Fibroblast of skin of right biceps (primary cell): ENCODE measurements at regions not wholly inside any gene's neighbourhood (a gene's known extent, or its start where the extent isn't known, plus 50 kb on each side); places are given as distances from the start of the nearest gene placed in this dataset.

ENCODE experiments used
- DNase-seq: peaks from one replicate; pipeline ENCODE4 v3.0.0-alpha.2; 2013

DNA sequence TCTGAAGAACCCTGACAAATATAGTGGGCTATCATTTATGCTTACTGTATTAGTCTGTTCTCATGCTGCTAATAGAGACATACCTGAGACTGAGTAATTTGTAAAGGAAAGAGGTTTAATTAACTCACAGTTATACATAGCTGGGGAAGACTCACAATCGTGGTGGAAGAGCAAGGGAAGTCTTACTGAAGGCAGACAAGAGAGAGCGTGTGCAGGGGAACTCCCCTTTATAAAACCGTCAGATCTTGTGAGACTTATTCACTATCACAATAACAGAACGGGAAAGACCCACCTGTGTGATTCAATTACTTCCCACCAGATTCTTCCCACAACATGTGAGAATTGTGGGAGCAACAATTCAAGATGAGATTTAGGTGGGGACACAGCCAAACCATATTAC, 526.8 kb upstream of the GOT2 start:
- DNase-seq: no peak

DNA sequence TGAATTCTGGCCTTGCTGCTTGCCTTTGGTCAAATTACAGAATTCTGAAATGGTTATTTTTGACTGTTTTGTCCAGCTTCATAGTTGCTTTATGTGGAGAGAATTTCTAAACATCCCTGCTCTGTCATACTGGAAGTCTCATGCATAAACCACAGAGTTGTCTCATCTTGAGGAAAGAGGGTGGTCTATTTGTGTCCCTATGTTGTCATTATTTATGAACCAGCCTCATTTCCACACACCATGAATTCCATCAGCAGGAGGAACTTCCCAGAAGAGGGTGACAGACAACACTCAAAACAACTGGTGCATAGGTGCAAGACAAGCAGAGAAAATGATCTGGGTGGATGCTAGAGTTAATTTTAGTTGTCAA, 525.8 kb upstream of the GOT2 start:
- peak; percentile 24 for DNase-seq

DNA sequence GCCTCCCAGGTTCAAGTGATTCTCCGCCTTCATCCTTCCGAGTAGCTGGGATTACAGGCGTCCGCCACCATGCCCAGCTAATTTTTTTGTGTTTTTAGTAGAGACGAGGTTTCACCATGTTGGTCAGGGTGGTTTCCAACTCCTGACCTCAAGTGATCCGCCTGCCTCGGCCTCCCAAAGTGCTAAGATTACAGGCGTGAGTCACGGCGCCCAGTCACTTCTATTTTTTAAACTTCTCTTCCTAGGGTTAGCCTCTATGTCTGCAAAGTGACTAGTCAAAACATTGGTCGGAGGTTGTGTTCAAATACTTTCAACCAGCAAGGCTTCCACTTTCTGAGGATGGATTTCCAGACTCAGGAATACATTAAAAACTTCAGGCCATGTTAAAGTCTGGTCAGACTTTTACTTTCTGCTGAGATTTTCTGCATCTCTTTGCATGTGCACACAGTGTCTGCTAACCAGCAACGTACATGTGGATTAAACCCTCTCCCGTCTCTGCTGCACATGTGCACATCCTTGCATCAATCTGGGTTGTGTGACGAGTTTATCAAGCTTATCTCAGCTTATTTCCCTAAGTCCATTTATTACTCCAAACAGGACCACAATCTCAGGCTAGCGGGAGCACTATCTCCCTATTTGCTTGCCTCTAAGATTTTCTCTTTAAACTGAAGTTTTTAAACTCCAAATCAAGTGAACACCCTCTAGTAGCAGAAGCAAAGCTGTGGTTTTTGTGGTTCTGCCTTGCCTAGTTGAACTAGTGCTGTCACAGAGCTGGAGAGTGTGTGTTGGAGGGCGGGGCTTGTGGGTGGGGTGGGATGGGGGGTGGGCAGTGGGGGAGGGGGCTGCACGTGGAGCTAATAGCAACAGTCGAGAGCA, 525.2 kb upstream of the GOT2 start:
- DNase-seq: peak; percentile 53

DNA sequence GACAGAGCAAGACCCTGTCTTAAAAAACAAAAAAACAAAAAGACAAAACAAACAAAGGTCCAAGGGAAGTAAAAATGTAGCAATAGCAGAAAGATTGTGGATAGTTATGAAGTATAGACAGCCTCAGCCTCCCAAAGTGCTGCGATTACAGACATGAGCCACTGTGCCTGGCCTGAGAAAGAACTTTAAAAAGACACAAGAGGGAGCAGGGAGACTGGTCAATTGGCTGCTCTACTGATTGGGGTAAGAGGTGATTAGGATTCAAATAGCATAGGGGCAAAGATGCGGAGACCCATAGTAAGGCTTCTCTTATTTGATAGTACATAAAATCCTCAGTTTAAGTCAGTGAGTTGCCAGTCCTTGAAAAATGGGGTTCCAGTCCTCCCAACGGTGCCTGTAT, 518.2 kb upstream of the GOT2 start:
- no peak for DNase-seq

DNA sequence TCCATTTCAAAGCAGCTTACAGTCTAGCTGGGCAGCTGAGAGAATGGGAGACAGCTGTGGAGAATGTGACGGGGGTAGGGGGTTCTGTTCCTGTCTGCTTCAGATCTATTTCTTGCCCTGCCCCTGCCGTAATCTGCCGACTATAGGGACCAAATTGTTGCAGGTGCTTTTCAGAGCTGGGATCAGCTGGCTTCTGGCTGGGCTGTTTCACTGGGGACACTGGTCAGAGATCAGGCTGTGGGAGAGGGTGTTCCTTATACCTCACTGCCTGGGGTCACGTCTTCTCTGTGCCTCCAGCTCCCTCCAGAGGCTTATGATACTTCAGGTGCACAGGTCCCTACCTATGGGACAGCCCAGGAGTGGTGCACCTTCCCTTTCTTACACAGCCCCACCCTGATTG, 514.9 kb upstream of the GOT2 start:
- no peak for DNase-seq

DNA sequence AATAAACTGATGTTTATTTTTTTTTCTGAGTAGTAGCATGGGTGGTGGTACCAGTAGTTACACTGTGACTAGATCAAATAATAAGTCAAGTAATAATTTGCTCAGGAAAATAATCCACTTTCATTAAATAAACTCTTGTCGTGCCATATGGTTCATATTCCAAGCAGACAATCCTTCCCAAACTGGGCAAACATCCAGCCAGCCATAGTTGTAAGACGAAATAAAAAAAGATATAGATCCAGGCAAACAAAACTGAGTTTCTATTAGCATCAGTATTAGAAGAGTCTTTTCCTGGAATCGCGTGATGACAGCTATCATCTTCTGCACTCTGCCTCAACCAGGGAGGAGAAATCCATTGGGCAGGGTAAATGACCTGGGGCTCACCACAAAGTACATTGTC, 508.4 kb upstream of the GOT2 start:
- peak; percentile 6 for DNase-seq

DNA sequence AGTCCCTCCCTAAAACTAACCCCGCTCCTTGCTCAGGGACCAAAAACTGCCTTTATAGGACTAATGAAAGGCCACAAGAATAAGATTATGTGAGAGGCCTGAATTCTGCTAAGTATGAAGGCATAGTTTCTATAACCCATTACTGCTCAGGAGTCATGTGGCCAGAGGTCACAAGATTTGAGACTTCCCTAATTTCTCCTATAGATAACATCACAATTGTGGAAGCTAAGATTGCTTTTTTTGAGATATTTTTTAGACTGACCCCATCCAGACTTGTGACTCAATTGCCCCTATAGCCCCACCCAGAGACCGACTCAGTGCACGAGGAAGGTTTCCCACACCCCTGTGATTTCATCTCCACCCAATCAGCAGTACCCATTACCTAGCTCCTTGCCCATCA, 504.1 kb upstream of the GOT2 start:
- no peak for DNase-seq

DNA sequence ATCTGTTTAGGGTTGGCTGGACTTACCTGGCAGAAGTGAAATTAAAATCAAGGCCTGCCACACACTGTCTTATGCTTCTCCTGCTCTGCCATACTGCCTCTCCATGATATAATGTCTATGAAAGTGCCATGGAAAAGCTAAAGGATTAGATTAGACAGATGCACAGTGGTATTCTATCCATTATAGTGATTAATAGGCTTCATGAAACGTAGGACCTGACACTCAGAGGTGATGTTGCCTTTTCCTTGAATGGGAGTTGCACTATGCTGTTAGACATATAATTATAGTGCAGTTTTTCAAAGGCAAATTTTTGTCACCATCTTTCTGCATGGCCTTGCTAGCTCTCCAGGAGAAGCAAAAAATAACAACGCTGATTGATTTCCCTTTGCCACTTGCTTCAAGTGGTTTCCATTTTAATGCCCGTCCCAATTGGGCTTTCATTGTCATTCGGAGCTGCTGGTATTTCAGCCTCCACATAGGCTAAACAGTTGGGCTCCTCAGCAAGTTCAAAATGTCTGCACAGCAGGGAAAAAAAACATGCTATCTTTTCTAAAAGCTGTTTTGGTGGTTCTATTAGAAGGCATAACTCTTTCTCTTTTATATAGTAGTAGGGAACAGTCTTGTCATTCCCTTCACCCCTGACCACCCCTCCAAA, 502.8 kb upstream of the GOT2 start:
- DNase-seq: no peak

DNA sequence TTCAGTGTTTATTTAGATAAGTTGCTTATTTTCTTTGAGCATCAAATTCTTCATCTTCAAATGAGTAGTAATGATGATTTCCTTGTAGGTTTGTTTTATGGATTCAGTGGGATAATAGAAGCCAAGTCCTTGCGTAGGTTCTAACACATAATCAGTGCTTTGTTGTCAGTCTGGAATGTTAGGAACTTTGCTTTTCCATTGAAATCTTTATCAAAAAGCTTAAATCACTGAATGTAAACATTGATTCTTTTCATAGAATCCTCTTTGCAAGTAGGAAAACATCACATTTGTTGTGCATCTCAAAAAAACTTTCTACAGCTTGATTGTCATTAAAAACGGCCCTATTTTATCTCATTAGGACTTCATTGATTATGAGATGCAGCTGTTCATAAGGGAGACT, 490.3 kb upstream of the GOT2 start:
- no peak for DNase-seq

DNA sequence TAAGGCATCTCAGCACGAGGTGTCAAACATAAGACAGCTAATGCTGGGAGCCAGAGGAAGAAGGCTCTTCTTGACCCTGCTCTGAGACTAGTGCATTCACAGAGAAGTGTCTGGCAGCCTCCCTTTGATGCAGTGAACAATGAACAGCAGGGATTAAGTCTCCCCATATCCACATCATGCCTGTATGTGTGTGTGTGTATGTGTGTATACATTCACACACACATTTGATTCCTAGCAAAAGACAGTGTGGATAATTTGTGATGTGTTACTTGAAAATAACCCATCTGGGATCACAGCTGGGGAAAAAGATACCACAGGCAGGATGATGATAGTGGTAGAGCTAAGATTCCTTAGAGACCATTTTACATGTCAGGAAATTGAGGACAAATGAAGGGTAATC, 485.9 kb upstream of the GOT2 start:
- no peak for DNase-seq

DNA sequence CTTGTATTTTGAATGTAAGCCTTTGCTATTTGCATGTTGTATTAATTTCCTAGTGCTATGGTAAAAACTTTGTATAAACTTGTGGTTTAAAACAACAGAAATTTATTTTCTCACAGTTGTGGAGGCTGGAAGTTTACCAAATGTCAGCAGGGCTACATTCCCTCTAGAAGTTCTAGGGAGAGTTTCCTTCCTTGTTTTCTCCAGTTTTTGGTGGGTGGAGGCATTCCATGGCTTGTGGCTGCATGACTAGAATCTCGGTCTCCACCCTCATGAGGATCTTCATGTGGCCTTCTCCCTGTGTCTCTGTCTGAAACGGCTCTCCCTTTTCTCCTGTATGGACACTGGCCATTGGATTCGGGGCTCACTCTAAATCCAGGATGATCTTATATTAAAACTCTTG, 482.2 kb upstream of the GOT2 start:
- no peak for DNase-seq

DNA sequence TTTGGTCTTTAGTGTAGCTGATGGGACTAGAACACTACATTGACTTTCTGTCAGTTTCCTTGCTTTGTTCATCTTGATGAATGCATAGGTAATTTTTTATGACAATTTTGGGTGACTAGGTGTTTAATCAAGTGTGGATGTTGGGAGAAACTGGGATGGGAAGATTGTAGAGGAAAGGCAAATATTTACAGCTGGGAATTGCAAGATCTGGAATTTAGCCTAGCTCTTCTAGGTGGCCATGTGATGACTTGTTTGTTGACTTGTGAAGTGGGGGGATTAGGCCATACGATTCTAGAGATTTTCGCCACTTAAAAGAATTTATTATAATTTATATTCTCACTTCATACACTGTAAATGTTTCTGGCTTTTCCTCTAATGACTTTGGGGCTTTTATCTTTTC, 480.3 kb upstream of the GOT2 start:
- no peak for DNase-seq

DNA sequence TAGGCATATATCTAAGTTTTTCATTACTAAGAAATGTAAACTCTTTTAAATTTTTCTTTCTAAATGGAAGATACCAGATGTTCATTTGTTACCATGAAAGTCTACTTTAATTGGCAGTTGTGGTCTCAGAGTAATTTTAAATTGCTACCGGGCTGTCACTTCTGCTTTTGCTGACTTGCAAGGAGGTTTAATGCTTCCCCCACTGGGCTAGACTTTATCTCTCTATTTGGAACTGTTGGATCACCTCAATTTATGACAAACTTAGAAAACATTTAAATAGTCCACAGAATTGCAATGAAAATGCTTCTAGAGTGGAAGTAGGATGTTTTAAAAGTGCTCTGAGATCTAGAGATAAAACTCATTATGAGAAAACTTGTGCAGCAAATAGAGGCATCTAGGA, 479.8 kb upstream of the GOT2 start:
- DNase-seq: peak; percentile 28

DNA sequence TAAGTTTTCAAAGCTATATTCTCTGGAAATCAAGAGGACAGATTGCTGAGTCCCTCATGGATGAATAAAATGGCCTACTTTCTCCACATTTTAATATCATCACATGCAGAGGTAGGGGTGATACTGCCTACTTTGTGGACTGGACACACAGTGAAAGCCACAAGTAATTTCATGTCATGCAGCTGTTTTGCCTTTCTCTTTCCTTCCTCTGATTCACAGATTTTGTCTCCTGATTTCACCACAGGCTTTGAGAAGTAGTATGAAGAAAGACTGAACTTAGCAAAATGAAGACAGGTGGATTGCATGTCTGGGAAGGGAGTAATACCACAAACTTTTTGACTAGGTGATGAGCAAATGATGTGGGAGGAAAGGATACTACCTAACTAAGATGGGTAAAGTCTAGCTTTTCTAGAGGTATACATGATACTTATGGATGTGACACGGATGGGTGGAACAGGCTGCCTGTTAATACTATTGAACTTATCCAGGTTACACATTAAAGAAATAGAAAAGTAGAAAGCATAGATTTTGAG, 478.4 kb upstream of the GOT2 start:
- DNase-seq: no peak

DNA sequence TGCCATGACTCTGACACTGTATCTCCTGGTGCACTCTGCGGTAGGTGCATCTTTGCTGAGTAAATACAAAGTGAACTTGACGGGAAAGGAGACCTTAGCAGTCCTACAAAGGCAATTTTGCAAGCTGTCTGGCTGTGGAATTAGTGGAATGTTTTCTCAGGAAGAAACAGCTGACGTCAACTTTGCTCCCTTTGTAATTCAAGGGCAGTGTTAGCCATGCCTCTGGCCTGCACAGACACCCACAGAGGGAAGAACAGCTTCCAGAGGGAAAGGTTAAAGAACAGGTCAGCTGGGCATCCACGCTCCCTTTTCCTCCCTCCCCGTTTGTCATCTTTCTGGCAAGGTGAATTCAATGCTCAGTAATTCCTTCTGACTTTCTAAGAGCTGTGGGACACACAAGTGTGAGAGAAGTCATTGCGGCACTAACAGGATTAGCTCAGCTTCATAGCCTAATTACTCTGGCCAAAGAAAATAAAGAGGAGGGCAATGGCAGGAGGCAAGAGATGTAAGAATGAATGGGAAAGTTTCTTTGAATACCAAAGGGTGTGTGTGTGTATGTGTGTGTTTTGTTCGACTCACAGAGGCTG, 476.9 kb upstream of the GOT2 start:
- DNase-seq: peak; percentile 77

DNA sequence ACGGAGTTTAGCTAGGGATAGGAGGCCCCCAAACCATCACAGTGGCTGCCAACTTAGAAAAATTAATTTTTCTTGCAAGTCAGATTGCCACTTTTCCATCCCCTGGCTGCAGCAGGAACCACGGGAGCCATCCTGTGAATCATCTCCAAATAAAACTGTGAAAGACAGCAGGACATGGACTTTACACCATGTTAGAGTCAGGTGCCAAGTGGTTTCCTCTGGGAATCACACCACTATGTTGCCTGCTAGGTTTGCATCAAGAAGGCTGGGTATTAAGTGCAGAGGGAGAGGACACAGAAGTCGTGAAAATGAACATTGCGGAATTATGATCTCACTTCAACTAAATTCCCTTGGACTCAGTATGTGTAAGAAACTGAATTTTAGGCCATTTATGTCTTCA, 471.3 kb upstream of the GOT2 start:
- DNase-seq: no peak

DNA sequence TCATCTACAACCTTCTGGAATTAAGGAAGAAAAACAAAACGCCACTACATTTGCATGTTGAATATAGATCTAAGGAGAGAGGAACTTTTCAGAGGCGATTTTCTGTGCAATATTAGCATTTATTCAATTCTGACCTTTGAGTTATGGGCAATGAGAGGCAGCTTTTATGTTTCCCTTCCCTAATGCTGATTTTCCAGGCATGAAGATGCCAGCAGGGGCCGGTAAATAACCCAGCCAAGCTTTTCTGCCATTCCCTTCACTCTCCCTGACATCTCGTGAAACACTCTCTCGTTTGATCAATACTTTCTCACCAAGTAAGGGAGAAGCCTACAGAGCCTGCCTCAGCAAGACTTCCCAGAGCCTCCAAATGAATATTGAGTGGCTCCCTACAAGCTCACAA, 470.5 kb upstream of the GOT2 start:
- DNase-seq: no peak

DNA sequence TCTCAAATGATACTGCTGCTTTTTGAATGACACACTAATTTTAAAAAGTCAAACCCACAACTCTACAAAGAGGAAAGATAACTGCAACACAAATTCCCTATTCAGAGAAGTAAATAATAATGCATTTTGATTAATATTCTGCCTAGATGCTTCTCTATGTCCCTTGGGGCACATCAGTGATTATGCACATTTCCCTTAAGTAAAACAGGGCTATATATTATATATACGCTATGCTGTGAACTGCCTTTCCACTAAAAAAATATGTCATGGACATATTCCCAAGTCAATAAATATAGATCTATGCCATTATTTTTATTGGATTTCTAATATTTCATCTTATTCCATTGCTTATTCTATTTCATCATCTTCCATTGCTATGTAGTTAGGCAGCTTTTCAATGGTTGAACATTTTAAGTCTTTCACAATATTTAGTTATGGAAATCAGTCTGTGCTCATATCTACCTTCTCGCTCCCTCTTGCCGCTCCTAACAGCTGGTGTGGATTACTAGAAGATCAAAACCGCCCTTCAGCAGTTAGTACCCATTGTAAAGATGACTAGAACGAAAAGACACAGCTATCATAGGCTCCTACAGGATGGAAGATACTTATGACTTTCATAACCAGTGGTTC, 468.2 kb upstream of the GOT2 start:
- DNase-seq: no peak

DNA sequence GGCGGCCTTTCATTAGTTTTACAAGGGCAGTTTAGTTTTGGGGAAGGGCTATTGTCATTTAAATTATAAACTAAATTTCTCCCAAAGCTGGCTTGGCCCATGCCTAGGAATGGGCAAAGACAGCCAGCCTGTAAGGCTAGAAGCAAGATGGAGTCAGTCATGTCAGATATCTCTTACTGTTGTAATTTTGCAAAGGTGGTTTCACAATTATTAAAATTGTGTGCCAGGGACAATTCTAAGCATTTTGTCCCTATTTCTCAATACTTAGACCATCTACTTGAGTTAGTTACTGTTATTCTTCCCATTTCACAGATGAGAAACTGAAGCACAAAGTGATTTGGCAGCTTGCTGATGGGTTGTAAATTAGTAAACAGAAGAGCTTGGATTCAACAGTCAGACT, 467.7 kb upstream of the GOT2 start:
- DNase-seq: no peak

DNA sequence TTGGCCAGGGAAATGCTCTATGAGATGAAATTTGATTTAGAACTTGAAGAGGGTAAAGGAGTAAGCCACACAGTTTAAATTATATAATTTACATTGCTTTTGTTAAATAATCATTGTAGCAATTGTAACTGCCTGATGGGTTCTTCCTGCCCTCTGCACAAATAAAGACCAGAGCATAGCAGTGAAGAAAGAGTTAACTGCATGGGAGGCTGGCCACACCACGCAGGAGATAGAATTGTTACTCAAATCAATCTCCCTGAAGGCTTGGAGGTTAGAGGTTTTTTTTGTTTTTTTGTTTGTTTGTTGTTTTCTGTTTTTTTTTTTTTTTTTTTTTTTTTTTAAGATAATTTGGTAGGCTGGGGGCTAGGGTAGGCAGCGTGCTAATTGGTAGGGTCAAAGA, 467.0 kb upstream of the GOT2 start:
- no peak for DNase-seq

DNA sequence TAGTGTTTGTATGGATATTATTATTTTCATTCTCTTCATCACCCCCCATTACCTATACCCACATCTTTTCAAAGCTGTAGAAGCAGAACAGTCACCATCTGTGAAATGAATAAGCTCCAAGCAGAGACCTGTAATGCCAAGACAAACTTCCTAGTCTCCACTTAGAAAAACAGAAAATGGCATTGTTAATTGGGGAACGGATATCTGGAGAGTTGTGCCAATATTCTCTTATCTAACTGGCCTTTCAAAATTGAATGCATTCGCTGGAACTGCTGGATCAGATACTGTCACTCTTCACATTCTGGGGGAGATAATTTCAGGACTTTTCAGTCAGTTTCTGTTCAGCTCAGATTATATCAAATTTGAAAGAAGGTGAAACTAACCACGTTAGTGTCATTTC, 464.4 kb upstream of the GOT2 start:
- no peak for DNase-seq

DNA sequence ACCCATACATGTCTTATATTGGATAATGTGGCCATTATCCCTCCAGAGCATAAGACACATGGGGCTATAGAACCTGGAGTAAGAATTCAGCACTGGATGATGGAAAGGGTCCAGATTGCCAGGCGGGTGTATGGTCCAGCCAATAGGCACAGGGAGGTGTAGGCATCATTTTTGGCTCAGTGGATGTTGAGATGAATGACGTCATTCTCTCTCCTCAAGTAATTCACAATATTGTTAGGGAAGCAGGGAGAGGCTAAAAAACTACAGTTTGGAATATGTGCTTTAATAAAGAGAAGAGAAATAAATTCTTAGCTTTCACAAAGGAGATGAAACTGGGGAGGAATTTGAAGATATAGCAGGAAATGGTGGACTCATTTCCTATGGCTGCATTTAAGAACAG, 461.1 kb upstream of the GOT2 start:
- no peak for DNase-seq

DNA sequence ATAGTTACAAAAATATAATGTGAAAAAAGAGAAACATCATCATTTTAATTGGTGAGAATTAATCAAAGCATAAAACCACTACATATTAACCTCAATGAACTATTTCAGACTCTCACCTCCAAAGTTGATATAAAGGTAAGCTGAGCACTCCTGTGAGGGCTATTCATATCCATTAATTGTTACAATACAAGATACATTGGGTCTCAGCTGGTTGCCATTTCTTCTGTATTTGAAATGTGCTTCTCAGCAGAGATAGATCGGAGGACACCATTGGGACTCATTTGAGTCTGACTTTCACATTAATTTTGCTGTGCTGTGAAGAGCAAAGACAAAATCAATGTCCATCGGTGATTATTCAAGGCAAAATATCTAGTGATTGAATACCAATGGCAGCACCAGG, 459.5 kb upstream of the GOT2 start:
- no peak for DNase-seq
